ENCODE measurements at regions not wholly inside any gene's neighbourhood (a gene's known extent, or its start where the extent isn't known, plus 50 kb on each side); places are given as distances from the start of the nearest gene placed in this dataset.

DNA sequence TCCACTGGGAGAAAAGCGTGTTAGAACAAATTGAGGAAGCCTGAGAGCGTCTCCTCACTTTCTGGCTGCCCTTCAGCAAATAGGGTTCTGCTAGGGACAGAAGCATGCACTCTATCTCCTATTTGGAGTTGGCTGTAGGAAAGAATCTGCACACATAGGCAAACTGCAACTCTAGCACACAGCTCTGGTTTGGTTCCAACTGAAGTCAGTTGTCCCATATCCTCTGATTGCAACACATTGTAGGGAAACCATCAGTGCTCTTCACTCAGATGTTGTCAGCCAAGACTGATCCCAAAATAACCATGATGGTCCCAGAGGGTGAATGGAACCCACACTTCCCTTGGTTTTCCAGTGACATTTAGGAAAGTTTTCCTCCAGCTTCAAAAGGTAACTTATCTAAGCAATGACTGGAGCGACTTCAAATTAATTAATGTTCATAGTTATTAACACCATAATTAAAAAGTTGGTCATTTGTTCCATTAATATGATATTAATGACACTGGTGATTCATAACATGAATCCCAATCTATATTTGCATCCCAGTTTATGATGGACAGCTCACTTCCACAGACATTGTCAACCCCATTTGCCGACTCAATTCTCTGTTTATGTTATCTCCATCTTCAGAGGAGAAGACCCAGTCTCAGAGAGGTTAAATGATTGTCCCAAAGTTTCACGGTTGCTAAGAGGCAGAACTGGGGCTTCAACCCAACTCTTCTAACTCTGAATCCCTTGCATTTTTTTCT lies 136.7 kb upstream of the ZNF462 start:
- DNase-seq: no peak

DNA sequence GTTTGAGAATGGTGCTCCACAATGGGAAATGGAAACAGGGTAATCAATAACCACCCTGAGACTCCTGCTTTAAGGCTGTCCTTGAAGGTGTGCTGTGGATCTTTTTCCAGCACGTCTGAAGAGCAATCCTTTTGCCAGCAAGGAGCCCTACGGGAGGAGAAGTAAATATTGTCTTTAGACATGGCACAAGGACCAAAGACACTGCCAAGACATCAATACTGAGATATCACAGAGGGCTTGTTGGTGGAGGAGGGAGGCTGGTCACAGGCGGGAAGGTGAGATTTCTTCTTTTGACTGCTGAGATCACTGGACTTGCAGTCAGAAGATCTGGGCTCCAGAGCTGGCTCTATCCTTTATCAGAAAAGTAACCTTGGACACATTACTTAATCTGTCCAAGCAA lies 135.0 kb upstream of the ZNF462 start:
- DNase-seq: no peak

DNA sequence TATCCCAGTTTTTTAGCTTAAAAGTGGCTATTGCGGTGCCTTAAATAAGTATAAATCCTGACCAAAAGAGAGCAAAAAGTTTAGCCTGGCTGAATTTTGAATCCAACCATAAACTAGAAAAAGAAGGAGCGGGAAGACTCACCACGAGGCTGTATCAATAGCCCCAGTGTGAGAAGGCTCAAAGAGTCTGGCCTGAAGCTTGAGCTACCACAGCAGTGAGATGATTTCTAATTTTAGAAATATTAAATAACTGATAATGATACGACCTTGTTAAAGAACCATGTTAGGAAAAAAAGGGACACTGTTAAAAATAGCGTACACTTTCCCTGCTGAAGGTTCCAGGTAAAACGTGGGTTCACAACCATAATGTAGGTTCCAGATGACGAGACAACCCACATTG lies 134.1 kb upstream of the ZNF462 start:
- DNase-seq: no peak

DNA sequence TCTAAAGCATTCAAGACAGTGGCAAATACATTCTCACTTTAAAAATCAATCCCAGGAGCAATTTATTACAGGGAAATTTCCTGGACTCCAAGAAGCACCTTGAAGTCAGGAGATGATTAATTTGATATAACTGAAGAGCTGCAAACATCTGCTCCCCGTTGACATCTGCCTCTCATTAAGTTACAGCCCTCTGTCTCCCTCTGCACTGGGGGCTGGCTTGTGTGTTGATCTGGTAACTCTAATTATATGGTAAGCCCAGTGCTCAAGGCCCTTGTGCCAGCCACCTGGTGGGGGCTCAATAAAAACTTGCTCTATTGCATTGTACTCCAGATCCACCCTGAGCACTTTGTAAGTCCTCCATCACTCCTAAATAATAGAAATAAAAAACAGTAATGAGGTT lies 131.1 kb upstream of the ZNF462 start:
- no peak for DNase-seq

DNA sequence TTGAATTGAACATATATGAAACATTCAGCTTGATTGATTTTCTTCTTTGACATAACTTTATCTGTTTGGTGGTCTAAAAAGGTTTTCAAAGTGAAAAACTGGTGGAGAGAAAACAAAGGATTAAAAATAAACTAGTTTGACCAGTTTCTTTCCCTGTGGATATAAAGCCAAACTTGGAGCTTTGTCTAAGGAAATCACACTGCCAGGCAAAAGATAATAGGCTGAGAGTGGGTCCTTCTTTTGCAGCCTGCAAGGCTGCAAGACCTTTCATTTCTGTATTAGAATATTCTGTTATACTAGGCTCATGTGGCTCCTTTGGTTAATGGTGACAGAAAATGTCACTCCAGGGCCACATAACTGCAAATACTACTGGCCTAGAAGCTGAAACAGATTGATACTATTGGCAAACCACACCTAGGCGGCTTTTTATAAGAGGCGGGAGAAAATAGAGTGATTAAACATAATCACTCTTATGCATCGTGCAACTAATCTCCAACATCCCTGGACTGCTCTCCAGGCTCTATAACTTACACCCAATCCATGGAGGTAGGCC lies 129.1 kb upstream of the ZNF462 start:
- no peak for DNase-seq

DNA sequence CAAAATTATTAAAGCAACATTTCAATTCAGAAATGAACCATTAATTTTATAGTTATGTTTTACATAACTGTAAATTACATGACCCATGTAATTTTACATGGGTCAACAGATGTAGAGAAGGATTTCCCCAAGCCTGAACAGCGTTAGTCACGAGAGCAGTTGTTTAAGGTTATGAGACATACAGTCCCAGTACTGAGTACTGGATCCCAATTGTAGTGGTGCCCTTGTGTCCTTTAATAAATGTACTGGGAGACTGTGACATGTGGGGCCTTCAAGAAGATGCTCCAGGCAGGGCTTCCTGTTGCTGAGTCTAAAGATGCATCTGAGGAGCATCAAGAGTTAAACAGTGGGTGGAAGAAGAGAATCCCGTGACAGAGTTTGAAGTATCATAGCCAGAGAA lies 125.5 kb upstream of the ZNF462 start:
- DNase-seq: no peak

DNA sequence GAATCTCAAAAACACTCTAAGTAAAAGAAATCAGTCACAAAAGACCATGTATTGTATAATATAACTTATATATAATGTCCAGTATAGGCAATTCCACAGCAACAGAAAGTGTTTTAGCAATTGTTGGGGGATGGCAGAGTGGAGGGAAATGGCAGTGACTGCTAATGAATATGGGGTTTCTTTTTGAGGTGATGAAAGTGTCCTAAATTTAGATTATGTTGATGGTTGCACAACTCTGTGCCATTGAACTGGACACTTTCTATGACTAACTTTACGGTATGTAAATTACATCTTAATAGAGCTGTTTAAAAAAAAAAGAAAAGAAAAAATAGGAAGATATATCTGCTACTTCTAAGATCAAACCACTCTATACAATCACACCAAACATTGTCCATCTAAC lies 124.9 kb upstream of the ZNF462 start:
- no peak for DNase-seq

DNA sequence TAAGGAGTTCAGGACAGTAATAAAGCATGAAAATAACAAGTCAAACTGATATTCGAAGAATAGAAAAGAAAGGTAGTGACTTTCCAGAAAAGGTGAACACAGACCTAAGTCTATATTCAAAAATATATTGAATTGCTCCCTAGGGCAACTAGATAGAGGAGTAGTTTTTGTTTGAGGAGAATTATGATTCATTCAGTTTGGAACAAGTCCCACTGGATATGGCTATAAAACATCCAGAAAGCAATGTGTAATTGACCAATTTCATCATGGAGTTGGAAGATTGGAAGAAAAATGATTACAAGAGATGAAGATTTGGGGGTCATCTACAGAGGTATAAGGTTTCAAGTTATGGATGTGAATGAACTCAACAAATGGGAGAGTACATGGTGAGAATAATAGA lies 117.5 kb upstream of the ZNF462 start:
- no peak for DNase-seq

DNA sequence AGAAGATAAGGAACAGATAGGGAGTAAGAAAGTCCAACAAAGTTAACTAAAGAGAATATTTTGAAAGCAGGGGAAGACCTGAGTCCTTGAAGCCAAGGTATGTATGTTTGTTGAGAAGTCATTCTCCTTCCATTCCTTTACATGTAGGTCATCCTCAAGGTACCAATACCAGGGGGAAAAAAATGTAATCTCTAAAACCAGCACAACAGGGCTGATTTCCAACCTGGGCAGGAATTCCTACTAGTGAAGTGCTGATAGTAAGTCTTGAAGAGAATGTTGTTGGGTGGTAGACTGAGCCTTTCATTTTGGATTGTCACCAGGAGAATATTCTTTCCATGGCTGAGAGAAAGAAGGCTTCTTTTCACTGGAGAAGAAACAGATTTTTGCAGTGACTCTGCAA lies 117.1 kb upstream of the ZNF462 start:
- DNase-seq: no peak

DNA sequence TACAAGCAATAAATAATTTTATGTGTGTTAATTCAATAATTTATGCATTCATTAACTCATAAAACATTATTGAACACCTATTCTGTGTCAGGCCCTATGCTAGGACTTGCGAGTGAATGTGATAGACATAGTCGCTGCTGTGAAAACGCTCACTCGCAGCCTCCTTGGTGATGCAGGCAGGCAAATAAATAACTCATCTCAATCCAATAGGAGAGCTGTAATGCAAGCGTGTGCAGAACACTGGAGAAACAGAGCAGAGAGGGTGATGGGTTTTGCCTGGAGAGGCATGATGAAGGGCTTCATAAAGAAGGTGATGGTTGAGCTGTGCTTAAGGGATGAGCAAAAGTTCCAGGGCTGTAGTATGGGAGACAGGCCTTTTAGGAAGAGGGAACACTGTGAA lies 111.3 kb upstream of the ZNF462 start:
- DNase-seq: no peak

DNA sequence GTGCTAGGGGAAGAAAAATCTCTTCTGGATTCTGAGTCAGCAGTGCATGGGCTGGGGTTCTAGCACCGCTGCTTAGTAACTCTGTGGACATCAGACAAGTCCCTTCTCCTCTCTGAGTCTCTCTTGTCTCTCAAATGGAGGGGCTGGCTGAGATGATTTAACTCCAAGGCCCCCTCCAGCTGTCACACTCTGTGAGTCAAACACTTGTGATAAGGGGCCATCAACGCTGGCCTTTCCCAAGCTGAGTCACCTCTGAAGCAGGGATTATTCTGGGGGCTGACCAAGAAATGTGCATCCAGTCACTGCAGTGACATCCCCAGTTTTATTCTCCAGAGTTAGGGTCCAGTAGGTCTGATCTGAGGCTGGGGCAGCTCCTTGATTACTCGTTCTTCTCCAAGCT lies 110.4 kb upstream of the ZNF462 start:
- DNase-seq: no peak

DNA sequence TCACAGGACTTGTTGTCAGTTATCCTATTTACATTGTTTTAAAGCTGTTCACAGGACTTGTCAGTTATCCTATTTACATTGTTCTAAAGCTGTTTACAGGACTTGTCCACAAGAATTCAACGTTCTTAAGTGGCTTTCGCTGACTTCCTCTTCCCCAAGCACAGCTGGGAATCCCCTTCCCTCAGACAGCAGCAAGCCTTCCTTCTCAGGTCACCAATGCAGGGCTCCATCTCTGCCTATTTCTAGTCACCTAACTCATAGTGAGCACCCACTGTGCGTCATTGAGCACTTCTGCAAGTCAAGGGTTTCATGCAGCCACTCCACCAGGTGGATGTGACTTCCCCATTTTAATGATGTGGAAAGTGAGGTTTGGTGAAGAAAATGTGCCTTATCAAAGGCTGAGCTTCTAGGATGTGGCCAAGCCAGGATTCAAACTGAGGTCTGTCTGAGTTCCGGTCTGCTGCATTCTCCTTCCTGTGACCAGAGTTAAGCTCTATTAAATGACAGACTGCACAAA lies 109.8 kb upstream of the ZNF462 start:
- DNase-seq: no peak

DNA sequence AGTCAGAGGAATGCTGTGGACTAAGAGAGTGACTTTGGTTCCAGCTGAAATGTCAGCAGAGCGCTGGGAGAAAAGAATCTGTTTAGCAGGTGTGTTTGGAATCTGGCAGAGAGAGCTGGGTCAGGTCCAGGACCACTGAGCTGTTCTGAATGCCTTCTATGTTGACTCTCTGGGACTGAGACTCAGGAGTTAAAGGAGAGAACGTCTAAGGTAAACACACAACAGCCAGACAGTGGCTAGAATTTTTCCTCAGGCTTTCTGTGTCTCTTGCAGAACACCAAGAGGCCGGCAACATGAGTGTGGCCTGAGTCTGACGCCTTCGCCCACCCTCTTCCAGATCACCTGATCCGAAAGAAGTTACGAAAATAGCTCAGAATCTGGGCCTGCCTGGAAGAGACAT lies 107.2 kb upstream of the ZNF462 start:
- DNase-seq: no peak

DNA sequence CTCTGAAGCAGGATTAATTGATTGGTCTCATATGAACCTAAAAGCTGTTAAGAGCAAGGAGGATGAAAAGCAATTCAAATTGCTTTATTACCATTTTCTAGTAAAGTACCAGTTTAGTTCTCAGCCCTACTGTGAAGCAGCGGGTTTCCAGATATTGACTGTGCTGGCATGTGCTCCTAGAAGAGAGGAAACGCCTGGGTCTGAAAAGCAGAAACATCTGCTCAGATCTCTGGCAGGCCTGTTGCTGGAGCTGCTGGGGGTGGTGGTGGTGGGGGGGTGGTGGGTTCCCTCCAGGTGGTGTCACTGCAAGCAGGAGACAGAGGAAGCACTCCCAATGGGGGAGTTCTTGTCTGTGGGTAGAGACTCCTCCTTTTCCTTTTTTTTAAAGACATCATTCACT lies 105.5 kb upstream of the ZNF462 start:
- no peak for DNase-seq

DNA sequence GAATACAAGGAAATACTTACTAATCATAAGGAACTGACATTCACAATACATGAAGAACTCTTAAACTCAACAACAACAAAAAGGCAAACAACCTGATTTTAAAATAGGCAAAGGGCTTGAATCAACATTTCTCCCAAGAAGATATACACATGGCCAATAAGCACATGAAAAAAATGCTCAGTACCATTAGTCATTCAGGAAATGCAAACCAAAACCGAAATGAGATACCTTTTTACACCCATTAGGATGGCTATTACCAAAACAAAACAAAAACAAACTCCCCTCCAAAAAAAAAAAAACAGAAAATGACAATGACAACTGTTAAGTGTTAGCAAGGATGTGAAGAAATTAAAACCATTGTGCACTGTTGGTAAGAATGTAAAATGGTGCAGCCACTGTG lies 104.1 kb upstream of the ZNF462 start:
- DNase-seq: no peak

DNA sequence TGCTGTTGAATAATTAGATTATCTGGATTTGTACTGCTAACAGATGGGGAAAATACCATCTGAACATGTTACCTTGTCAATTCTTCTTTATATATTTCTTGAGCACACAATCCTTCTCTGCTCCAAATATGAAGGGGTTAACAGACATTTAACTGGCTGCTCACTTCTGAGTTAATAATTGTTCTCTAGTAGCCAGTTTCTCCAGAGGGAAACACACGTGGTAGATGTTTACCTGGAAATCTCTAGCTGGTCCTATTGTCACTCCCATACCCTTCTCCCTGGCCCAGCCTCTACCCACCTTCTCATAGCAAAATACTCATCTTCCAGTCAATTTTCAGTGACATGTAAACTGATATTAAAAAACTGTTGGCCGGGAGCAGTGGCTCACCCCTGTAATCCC lies 101.5 kb upstream of the ZNF462 start:
- DNase-seq: no peak

DNA sequence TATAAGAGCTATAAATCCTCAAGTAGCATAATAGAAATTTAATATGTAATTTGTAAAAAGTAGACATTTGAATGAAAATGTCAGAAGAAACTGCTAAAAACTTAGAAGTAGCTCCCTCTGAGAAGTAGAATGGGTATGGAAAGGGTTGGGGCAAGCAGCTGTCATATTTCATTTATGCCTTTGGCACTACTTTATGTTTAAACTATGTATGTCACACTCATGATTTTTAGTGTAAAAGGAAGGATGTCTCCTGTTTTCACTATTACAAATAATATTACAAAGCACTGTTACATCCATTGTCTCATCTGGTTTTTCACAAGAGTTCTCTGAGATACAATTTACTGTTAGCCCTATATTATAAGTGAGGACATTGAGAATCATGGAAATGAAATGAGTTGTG lies 96.3 kb upstream of the ZNF462 start:
- DNase-seq: no peak

DNA sequence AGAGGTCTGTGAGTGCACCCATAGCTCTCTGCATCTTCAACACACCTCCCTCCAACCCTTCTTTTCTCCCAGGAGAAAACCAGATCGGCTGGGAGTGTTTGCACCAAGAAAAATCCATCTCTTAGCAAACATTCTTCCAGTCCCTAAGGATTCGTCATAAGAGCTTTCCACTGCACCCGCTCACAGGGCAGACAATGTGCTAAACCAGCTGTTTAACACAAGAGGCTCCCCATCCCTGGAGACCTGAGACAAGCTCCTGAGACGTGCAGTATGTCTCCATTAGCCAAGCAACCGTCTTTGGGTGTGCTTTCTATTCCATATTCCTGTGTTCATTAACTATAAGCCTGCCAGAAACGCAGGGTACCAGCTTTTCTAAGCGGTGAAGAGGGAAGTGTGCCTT lies 93.6 kb upstream of the ZNF462 start:
- DNase-seq: no peak

DNA sequence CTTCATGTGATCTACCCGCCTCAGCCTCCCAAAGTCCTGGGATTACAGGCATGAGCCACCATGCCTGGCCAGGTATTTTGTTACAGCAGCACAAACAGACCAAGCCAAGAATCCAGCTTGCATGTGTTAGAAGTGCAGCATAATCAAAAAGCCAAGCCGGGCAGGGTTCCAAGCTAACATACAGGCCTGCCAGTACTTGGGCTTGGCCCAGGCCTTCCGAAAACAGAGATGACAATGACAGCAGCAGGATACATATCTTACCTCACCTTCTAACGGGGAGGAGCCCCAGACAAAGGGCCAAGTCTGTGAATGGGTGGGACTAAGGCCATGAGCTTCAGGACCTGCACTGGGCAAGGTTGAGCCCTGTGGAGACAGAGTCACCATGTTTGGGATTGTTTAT lies 91.4 kb upstream of the ZNF462 start:
- DNase-seq: no peak

DNA sequence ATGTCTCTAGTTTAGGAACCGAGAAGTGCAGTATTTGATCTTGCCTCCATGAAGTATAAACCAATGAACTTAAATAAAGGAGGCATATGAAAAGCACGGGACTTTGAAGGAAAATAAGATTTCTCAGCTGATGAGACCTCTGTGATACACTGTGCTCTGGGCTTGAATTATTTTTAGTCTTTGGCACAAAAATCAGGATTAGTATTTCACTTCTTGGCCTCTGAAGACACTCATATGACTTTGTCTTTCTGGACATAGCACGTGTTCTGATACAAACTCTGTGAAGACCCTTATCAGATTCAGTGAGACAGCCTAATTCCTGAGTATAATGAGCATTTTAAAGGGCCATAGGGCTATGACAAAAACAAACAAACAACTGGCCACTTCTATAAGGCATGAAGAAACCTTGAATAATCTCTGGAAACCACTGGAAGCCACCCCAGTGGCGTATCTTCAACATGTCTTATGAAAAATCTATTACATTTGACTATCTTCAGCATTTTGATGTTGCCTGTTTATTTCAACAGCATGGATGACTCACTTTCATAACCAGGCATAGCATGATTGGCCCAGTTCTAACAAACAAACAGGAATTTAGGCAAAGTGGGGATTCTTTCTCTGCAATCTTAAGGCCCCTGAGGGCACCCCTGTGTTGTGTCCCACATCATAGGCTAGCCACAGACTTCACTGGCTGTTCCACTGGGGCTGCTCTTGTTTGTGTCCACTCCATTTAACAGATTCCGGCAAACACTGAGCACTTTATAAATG lies 90.3 kb upstream of the ZNF462 start:
- no peak for DNase-seq

DNA sequence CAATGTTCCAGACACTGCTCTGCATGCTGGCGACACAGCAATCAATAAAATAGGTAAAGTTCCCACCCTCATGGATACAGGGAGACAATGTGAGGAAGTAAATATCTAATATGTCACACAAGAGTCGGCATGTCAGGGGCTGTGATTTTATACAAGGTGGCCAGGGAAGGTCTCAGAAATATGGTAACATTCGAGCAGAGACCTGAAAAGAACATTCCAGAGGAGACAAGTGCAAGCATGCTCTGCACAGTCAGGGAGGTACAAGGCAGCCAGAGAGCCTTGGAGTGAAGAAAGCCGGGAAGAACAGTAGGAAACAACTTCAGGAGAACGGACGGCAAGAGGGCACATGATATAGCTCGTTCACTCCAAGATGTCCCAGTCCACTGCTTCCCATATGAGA lies 89.2 kb upstream of the ZNF462 start:
- DNase-seq: no peak

DNA sequence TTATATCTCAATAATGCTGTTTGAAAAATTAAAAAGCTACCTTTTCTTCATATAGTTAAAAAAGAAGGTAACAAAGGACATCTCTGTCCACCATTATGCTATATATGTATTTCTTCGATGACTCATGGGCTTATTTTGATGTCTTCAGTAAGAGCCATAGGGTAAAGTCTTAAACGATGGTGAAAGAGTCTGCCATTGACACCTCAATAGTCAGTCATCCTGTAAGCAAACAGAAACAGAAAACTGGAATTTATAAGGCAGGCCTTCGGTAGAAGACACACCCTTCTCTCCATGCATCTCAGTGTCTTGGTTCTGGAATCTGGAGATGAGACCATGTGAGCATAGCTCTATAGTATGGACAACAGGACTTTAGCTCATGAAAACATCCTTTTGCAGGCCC lies 87.0 kb upstream of the ZNF462 start:
- no peak for DNase-seq

DNA sequence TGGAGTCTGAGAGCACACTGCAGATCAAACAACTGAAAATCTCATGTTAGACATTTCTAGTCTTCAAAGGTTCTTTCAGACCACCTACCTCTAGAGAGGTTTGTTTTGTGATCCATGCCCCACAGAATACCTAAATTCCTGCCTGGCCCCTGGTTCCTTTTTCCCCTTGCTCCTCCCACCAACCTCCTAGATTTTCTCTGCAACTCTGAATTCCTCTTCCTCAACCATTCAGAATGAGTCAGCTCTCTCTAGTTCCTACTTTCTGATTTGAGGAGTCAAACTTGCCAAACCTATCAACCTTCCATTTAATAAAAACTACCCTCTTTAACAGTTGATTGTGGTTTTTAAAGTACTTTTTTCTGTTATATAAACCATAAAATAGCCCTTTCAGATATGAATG lies 83.2 kb upstream of the ZNF462 start:
- DNase-seq: no peak

DNA sequence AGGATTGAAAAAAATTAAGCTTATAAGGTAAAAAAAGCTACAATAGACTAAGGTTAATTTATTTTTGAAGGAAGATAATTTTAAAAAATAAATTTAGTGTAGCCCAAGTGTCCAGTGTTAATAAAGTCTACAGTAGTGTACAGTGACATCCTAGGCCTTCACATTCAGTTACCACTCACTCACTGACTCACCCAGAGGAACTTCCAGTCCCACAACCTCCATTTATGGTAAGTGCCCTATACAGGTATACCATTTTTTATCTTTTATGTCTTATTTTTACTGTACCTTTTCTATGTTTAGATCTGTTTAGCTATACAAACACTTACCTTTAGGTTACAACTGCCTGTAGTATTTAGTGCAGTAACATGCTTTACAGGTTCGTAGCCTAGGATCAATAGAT lies 79.8 kb upstream of the ZNF462 start:
- no peak for DNase-seq

All from stimulated activated CD4-positive, alpha-beta T cell treated with anti-CD3 and anti-CD28 coated beads, Interleukin-15, amount 100 ng/mL, for 24 hours (primary cell).